Fibroblast of lung (primary cell): ENCODE measurements at regions not wholly inside any gene's neighbourhood (a gene's known extent, or its start where the extent isn't known, plus 50 kb on each side); places are given as distances from the start of the nearest gene placed in this dataset.

ENCODE experiments used
- CTCF ChIP-seq, 2 donors: IDR thresholded peaks in 1 of 2; conservative IDR thresholded peaks in 1 of 2; 1 replicate in 1 of 2; 2 replicates in 1 of 2; pipeline ENCODE4 v1.5.1; 2011 to 2012; ENCODE audit warnings: low read length in 2 of 2, control low read depth in 1 of 2, inconsistent platforms in 1 of 2, low read depth in 1 of 2, mild to moderate bottlenecking in 1 of 2
- EZH2 ChIP-seq: IDR thresholded peaks from 2 replicates; pipeline ENCODE4 v1.5.1; 2012; ENCODE audit warnings: low read length, control low read depth, mild to moderate bottlenecking; ENCODE audit errors: missing control alignments

GRCh38 chr13:53216773-53217172 lies 188.2 kb downstream of the OLFM4 start:
- no peak for TF ChIP-seq CTCF (conservative IDR thresholded peaks at IDR 0.05 in 1 of 2, IDR thresholded peaks at IDR 0.05 in 1 of 2; ENCODE audit: low read depth in 1 of 2, low read length in 2 of 2)
- no peak for TF ChIP-seq EZH2
